CD4-positive, alpha-beta T cell (primary cell): ENCODE measurements at regions not wholly inside any gene's neighbourhood (a gene's known extent, or its start where the extent isn't known, plus 50 kb on each side); places are given as distances from the start of the nearest gene placed in this dataset.

Experiments used
- ATAC-seq: fragments of 200-7000 bp; cut with Tn5 transposase; one replicate; pipeline ENCODE4 v1.10.0; 2022; ENCODE audit warnings: mild to moderate bottlenecking; ENCODE audit not compliant: poor library complexity
- CTCF ChIA-PET: fragments of 350-600 bp; sonication (Branson Sonifier 250); formaldehyde crosslinking; loops from one replicate; lab custom pipeline; 2021; ENCODE audit warnings: antibody characterized with exemption, inconsistent platforms; lab: Charles Lee
- POLR2A ChIA-PET: fragments of 350-600 bp; sonication (Branson Sonifier 250); formaldehyde crosslinking; loops from one replicate; lab custom pipeline; 2021; ENCODE audit warnings: antibody characterized with exemption, inconsistent platforms; lab: Charles Lee
- DNase-seq, 14 experiments: peaks; one replicate each; pipeline ENCODE4 v3.0.0-alpha.2; 2013 to 2020; ENCODE audit warnings: mixed read lengths in 2 of 14
- H3K27ac ChIP-seq, 2 donors: one replicate each; pipeline versions ENCODE4 v1.5.1 to v1.7.0; 2013; ENCODE audit warnings: low read length in 2 of 2, low read depth in 1 of 2, mild to moderate bottlenecking in 1 of 2
- H3K27me3 ChIP-seq, 2 experiments: 1 replicate in 1 of 2; 2 replicates in 1 of 2; pipeline versions ENCODE4 v1.6.1 to v1.7.0; 2013; ENCODE audit warnings: low read length in 2 of 2, control low read depth in 1 of 2, mild to moderate bottlenecking in 1 of 2, moderate library complexity in 1 of 2; ENCODE audit not compliant: insufficient read depth in 2 of 2, control insufficient read depth in 1 of 2
- H3K36me3 ChIP-seq: one replicate; pipeline ENCODE4 v1.6.1; 2013; ENCODE audit warnings: low read length, control low read depth; ENCODE audit not compliant: insufficient read depth
- H3K4me1 ChIP-seq: one replicate; pipeline ENCODE4 v1.6.1; 2013; ENCODE audit warnings: low read length, control low read depth; ENCODE audit not compliant: insufficient read depth
- H3K4me3 ChIP-seq: one replicate; pipeline ENCODE4 v1.5.1; 2013; ENCODE audit warnings: mild to moderate bottlenecking, low read length, moderate library complexity
- H3K9me3 ChIP-seq, 2 experiments: 1 replicate in 1 of 2; 2 replicates in 1 of 2; pipeline versions ENCODE4 v1.6.1 to v1.7.0; 2013; ENCODE audit warnings: low read length in 2 of 2, mild to moderate bottlenecking in 2 of 2, control low read depth in 1 of 2, moderate library complexity in 1 of 2; ENCODE audit not compliant: control insufficient read depth in 1 of 2, insufficient read depth in 1 of 2
- H3K27ac Mint-ChIP-seq: one replicate; pipeline ENCODE4 v1.8.0; 2020; ENCODE audit warnings: mixed read lengths
- H3K27me3 Mint-ChIP-seq: one replicate; pipeline ENCODE4 v1.8.0; 2021; ENCODE audit warnings: mixed read lengths
- H3K36me3 Mint-ChIP-seq: one replicate; pipeline ENCODE4 v1.8.0; 2021; ENCODE audit warnings: low read depth, mixed read lengths
- H3K4me1 Mint-ChIP-seq: one replicate; pipeline ENCODE4 v1.8.0; 2021; ENCODE audit warnings: low read depth, mixed read lengths
- H3K4me3 Mint-ChIP-seq: one replicate; pipeline ENCODE4 v1.8.0; 2020; ENCODE audit warnings: mild to moderate bottlenecking, mixed read lengths
- H3K9me3 Mint-ChIP-seq: one replicate; pipeline ENCODE4 v1.8.0; 2020; ENCODE audit warnings: mixed read lengths
- CTCF ChIP-seq: fragments of 200-600 bp; IDR thresholded peaks from one replicate; pipeline ENCODE4 v1.8.0; 2022; ENCODE audit warnings: antibody characterized with exemption, mild to moderate bottlenecking
- intact Hi-C, 2 experiments: fragments of 100-400 bp; cut with DNase I in 1 of 2; cut with micrococcal nuclease in 1 of 2; formaldehyde crosslinking; loops; one replicate each; pipeline versions ENCODE4 v1.15.1 to v1.9.0; 2023 to 2025; cut with DNase I, micrococcal nuclease

DNA sequence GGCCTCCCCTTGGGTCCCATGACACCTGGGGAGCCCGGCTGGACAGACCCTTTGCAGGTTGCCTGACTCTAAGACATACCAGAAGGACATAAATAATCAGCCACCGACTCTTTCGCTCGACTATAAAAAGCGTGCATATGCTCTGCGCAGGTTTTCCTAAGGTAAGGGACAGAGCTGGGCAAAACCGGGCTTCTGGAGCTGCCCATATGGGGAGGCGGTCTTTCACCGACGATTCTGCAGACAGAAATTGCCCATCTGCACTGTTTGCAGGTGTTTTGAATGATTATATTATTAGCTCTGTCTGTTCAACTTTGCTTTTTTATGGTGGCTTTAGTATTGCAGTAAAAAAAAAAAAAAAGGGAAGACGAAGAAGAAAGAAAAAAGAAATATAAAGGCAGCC lies 347.2 kb downstream of the TSHZ3 start:
- Mint-ChIP-seq H3K4me3 (no peak overlapping the region), H3K36me3 (no peaks in the 10 kb centered on the region), H3K27me3 (peaks cover 25% of the 10 kb centered on the region), H3K9me3 (peaks cover 2% of the 10 kb centered on the region), H3K27ac (no peak overlapping the region), H3K4me1 (no peaks in the 10 kb centered on the region)
- ChIA-PET POLR2A (no interaction called here), CTCF (no interaction called here)
- Histone ChIP-seq H3K4me1 (no peaks in the 10 kb centered on the region), H3K4me3 (no peak overlapping the region), H3K36me3 (no peaks in the 10 kb centered on the region), H3K9me3 (peaks cover 0 to 12% of the 10 kb centered on the region in 2 experiments), H3K27ac (no peak overlapping the region), H3K27me3 (peaks cover 0 to 3% of the 10 kb centered on the region in 2 experiments)
- ATAC-seq (no peak), DNase-seq (no peak)
- intact Hi-C loops, result no loop called here
- no peak for TF ChIP-seq CTCF

DNA sequence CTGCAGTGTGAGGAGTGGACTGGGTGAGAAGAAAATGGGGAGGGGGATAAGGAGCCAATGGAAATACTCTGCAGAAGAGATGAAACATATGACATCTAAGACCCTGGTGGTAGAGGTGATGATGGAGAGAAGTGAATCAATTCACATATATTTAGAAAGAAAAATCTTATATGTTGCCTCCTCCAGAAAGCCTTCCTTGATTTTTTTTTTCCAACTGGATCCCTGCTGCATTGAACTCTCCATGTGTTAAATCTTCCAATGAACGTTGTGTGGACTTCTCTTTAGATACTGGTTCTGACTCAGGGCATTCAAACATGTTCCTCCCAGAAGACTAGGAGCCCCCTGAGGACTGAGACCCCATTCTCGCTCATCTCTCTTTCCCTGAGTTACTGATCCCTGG lies 348.3 kb downstream of the TSHZ3 start:
- ChIA-PET POLR2A (no interaction called here), CTCF (no interaction called here)
- no peaks in the 10 kb centered on the region for H3K4me1 ChIP-seq
- H3K4me1 Mint-ChIP-seq, result no peaks in the 10 kb centered on the region
- H3K27ac ChIP-seq, result no peak overlapping the region
- H3K9me3 Mint-ChIP-seq, result no peaks in the 10 kb centered on the region
- H3K9me3 ChIP-seq, result peaks cover 0 to 12% of the 10 kb centered on the region in 2 experiments
- no peak overlapping the region for H3K27ac Mint-ChIP-seq
- H3K36me3 Mint-ChIP-seq, result no peaks in the 10 kb centered on the region
- DNase-seq, result no peak
- H3K27me3 Mint-ChIP-seq, result peaks cover 26% of the 10 kb centered on the region
- H3K27me3 ChIP-seq, result peaks cover 0 to 3% of the 10 kb centered on the region in 2 experiments
- no peak for TF ChIP-seq CTCF
- H3K4me3 ChIP-seq, result no peak overlapping the region
- H3K4me3 Mint-ChIP-seq, result no peak overlapping the region
- intact Hi-C loops, result no loop called here
- no peaks in the 10 kb centered on the region for H3K36me3 ChIP-seq
- no peak for ATAC-seq

DNA sequence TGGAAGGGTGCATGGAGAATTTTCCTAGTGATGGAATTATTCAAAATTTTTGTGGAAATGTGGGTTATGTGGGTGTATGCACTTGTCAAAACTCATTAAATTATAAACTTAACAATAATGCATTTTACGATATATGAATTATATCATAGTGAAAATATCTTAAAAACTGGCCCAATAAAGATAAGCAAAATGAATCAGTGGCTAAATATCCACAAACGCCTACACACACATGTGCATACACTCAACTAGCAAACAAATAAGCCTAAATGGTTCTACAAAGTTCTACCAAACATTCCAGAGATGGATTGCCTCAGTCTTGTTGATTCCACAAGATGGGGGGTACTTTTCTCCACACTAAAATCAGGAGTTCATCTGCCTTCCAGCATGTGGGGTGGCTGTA lies 349.5 kb downstream of the TSHZ3 start:
- no peaks in the 10 kb centered on the region for H3K9me3 Mint-ChIP-seq
- H3K27me3 Mint-ChIP-seq, result peaks cover 30% of the 10 kb centered on the region
- peaks cover 0 to 10% of the 10 kb centered on the region in 2 experiments for H3K9me3 ChIP-seq
- no peaks in the 10 kb centered on the region for H3K36me3 ChIP-seq
- POLR2A ChIA-PET, result no interaction called here
- no peak overlapping the region for H3K27ac Mint-ChIP-seq
- no peaks in the 10 kb centered on the region for H3K4me1 ChIP-seq
- peaks cover 0 to 3% of the 10 kb centered on the region in 2 experiments for H3K27me3 ChIP-seq
- no peaks in the 10 kb centered on the region for H3K36me3 Mint-ChIP-seq
- CTCF ChIA-PET, result no interaction called here
- ATAC-seq, result no peak
- H3K4me1 Mint-ChIP-seq, result no peaks in the 10 kb centered on the region
- H3K4me3 ChIP-seq, result no peak overlapping the region
- no peak for TF ChIP-seq CTCF
- no peak overlapping the region for H3K27ac ChIP-seq
- no peak for DNase-seq
- H3K4me3 Mint-ChIP-seq, result no peak overlapping the region
- intact Hi-C loops, result no loop called here
